IPS-15b (cell line): ENCODE measurements at regions not wholly inside any gene's neighbourhood (a gene's known extent, or its start where the extent isn't known, plus 50 kb on each side); places are given as distances from the start of the nearest gene placed in this dataset.

ENCODE experiments used
- H3K27me3 ChIP-seq: one replicate; pipeline ENCODE4 v1.6.1; 2013; ENCODE audit warnings: low read length; ENCODE audit not compliant: control insufficient read depth, insufficient read depth
- H3K36me3 ChIP-seq: one replicate; pipeline ENCODE4 v1.6.1; 2013; ENCODE audit warnings: low read length; ENCODE audit not compliant: control insufficient read depth, insufficient read depth
- H3K4me1 ChIP-seq: one replicate; pipeline ENCODE4 v1.6.1; 2013; ENCODE audit warnings: mild to moderate bottlenecking, low read length; ENCODE audit not compliant: control insufficient read depth, insufficient read depth
- H3K4me3 ChIP-seq: one replicate; pipeline ENCODE4 v1.5.1; 2013; ENCODE audit warnings: low read depth, low read length
- H3K9ac ChIP-seq: one replicate; pipeline ENCODE4 v1.6.1; 2013; ENCODE audit warnings: low read depth, mild to moderate bottlenecking, low read length
- H3K9me3 ChIP-seq: one replicate; pipeline ENCODE4 v1.6.1; 2013; ENCODE audit warnings: mild to moderate bottlenecking, low read length; ENCODE audit not compliant: control insufficient read depth, insufficient read depth

GRCh38 chr5:74019923-74020322 is 393.9 kb downstream of the ARHGEF28 start:
- Histone ChIP-seq H3K36me3 (no peaks in the 10 kb centered on the region), H3K9ac (no peak overlapping the region), H3K4me1 (no peaks in the 10 kb centered on the region), H3K27me3 (no peaks in the 10 kb centered on the region), H3K4me3 (no peak overlapping the region), H3K9me3 (no peaks in the 10 kb centered on the region)

- no peak overlapping the region for H3K4me3 ChIP-seq
- no peak overlapping the region for H3K9ac ChIP-seq
- no peaks in the 10 kb centered on the region for H3K9me3 ChIP-seq
- H3K4me1 ChIP-seq: no peaks in the 10 kb centered on the region
- no peaks in the 10 kb centered on the region for H3K27me3 ChIP-seq
- no peaks in the 10 kb centered on the region for H3K36me3 ChIP-seq
Measured at GRCh38 chr5:74017786-74018211, 391.8 kb downstream of the ARHGEF28 start.

- H3K9me3 ChIP-seq: no peaks in the 10 kb centered on the region
- H3K36me3 ChIP-seq: no peaks in the 10 kb centered on the region
- no peaks in the 10 kb centered on the region for H3K4me1 ChIP-seq
- H3K4me3 ChIP-seq: no peak overlapping the region
- no peak overlapping the region for H3K9ac ChIP-seq
- no peaks in the 10 kb centered on the region for H3K27me3 ChIP-seq
Measured at GRCh38 chr5:74017112-74017511, 391.1 kb downstream of the ARHGEF28 start.

DNA sequence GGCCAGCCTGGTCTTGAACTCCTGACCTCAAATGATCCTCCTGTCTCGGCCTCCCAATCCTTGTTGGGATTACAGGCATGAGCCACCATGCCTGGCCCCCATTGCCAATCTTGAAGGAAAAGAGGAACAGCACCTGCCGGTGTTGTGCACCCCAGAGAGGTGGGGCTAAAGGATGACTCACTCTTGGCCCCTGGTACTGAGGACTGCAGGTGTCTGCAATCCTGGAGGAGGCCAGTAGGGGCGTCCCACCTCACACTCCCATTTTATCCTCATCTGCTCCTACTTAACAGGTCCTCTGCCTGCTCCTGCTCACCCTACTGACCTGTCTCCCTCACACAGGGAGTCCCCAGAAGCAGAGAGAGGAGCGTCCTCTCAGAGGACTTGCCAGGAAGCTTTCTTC is 390.4 kb downstream of the ARHGEF28 start:
- H3K27me3 ChIP-seq: no peaks in the 10 kb centered on the region
- H3K36me3 ChIP-seq: no peaks in the 10 kb centered on the region
- H3K4me3 ChIP-seq: no peak overlapping the region
- H3K9me3 ChIP-seq: no peaks in the 10 kb centered on the region
- H3K4me1 ChIP-seq: no peaks in the 10 kb centered on the region
- H3K9ac ChIP-seq: no peak overlapping the region

DNA sequence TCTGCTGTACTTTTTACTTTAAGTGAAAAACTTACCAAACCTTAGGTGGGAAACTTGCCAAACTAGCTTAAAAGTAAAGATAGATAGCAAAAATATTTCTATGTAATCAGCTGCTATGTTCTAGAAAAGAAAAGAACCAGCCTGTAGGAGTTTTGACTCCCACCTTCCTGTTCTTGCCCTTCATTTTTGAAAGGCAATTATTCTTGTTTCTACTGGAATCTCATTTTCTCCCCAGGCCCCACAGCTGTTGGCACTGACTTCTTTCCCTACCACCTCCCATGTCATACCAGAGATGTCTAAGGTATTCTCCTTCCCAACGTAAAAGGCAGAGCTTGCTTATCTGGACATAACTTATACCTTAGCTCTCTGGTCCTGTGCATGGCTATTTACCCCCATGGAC is 389.7 kb downstream of the ARHGEF28 start:
- Histone ChIP-seq H3K4me3 (no peak overlapping the region), H3K27me3 (no peaks in the 10 kb centered on the region), H3K36me3 (no peaks in the 10 kb centered on the region), H3K9me3 (no peaks in the 10 kb centered on the region), H3K4me1 (no peaks in the 10 kb centered on the region), H3K9ac (no peak overlapping the region)

DNA sequence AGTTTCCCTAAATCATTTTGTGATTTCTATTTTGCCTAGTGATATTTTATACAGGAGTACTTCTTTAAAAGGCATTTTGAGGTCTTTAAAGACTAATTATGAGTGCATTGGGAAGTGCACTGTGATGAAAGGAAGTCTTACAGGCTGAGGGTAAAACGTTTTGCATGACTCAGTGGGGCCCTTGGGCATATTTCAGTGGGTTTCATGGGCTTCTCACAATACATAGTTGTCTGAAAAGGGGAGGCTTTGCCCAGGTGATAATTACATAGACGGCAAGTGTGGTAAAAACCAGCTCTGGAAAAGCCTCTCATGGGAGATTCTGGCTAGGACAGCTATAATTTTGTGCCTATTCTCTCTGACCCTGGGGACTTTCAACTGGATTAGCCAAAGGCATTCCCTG is 387.2 kb downstream of the ARHGEF28 start:
- H3K4me3 ChIP-seq: no peak overlapping the region
- no peaks in the 10 kb centered on the region for H3K27me3 ChIP-seq
- no peaks in the 10 kb centered on the region for H3K36me3 ChIP-seq
- no peaks in the 10 kb centered on the region for H3K9me3 ChIP-seq
- no peak overlapping the region for H3K9ac ChIP-seq
- H3K4me1 ChIP-seq: no peaks in the 10 kb centered on the region

DNA sequence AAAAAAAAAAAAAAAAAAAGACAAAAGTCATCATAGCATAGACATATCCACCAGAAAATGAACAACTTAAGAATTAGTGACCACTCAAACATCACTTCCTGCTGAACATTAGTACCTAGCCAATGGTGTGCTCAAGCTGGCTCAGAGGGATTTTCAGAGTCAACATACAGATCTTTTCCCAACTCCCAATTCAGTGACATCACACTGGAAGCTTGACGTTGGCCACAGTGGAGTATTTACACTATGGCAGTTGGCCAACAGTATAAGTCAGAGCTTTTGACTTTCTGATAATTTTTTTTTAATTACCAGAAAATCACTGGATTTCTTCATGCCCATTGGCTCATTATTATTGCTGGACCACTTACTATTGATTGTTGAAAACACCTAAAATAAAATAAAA is 383.5 kb downstream of the ARHGEF28 start:
- H3K36me3 ChIP-seq: no peaks in the 10 kb centered on the region
- H3K4me3 ChIP-seq: no peak overlapping the region
- no peak overlapping the region for H3K9ac ChIP-seq
- no peaks in the 10 kb centered on the region for H3K27me3 ChIP-seq
- H3K4me1 ChIP-seq: no peaks in the 10 kb centered on the region
- no peaks in the 10 kb centered on the region for H3K9me3 ChIP-seq

DNA sequence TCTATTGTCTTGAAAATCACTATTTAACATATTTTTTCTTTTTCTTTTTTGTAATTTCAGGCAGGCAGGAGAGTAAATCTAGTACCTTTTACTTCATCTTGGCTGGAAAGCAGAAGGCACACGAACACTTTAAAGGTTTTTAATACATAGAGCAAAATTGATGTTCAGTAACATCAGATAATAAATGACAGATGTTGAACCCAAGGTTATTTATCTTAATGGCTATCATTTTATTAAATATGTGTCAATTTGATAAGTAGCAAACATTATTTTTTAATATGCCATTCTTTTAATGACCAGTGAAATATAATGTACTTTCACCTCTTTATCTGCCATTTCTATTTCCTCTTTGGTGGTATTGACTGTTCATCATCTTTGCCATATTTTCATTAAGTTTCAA is 381.2 kb downstream of the ARHGEF28 start:
- Histone ChIP-seq H3K4me3 (no peak overlapping the region), H3K4me1 (no peaks in the 10 kb centered on the region), H3K9me3 (no peaks in the 10 kb centered on the region), H3K27me3 (no peaks in the 10 kb centered on the region), H3K9ac (no peak overlapping the region), H3K36me3 (no peaks in the 10 kb centered on the region)

DNA sequence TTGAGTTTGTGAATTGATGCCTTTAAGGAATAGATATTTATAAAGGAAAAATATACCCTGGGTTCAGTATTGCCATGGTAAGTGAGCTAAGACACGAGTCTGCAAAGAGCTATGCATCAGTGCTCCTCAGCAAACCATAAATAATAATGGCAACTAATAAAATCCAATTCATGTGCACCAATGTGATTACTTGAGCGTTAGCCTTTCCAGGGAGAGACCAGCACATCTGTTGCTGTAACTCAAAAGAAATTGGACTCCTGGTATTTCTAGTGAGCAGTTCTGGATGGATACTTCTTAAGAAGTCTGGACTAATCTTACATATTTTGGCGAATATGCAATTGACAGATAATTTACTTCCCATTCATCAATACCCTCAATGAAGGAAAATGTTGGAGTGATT is 373.3 kb downstream of the ARHGEF28 start:
- Histone ChIP-seq H3K4me3 (no peak overlapping the region), H3K4me1 (peaks cover 4% of the 10 kb centered on the region), H3K9ac (no peak overlapping the region), H3K27me3 (no peaks in the 10 kb centered on the region), H3K36me3 (no peaks in the 10 kb centered on the region), H3K9me3 (no peaks in the 10 kb centered on the region)

- Histone ChIP-seq H3K9me3 (no peaks in the 10 kb centered on the region), H3K4me3 (no peak overlapping the region), H3K36me3 (no peaks in the 10 kb centered on the region), H3K9ac (no peak overlapping the region), H3K27me3 (no peaks in the 10 kb centered on the region), H3K4me1 (peaks cover 4% of the 10 kb centered on the region)
Measured at GRCh38 chr5:73998489-73998888, 372.5 kb downstream of the ARHGEF28 start.

GRCh38 chr5:73997960-73998359 is 372.0 kb downstream of the ARHGEF28 start:
- Histone ChIP-seq H3K36me3 (no peaks in the 10 kb centered on the region), H3K4me1 (peaks cover 4% of the 10 kb centered on the region), H3K9me3 (no peaks in the 10 kb centered on the region), H3K9ac (no peak overlapping the region), H3K4me3 (no peak overlapping the region), H3K27me3 (no peaks in the 10 kb centered on the region)

- Histone ChIP-seq H3K4me3 (no peak overlapping the region), H3K9me3 (no peaks in the 10 kb centered on the region), H3K36me3 (no peaks in the 10 kb centered on the region), H3K4me1 (peaks cover 4% of the 10 kb centered on the region), H3K27me3 (no peaks in the 10 kb centered on the region), H3K9ac (no peak overlapping the region)
Measured at GRCh38 chr5:73996151-73996755, 370.3 kb downstream of the ARHGEF28 start.
